Stimulated activated CD8-positive, alpha-beta memory T cell treated with anti-CD3 and anti-CD28 coated beads, Interleukin-7, amount 100 ng/mL, for 24 hours (primary cell): ENCODE measurements at regions not wholly inside any gene's neighbourhood (a gene's known extent, or its start where the extent isn't known, plus 50 kb on each side); places are given as distances from the start of the nearest gene placed in this dataset.

Experiments used
- DNase-seq: peaks from one replicate; pipeline ENCODE4 v3.0.0-alpha.2; 2020; ENCODE audit warnings: low read depth

GRCh38 chr18:24897461-24897860 is 437.0 kb downstream of the HRH4 start:
- no peak for DNase-seq

- no peak for DNase-seq
These were observed 441.7 kb downstream of the ZNF521 start for GRCh38 chr18:24910221-24910620.

GRCh38 chr18:24913507-24914170 is 438.3 kb downstream of the ZNF521 start:
- DNase-seq: no peak

GRCh38 chr18:24914171-24914525 is 437.8 kb downstream of the ZNF521 start:
- no peak for DNase-seq

- DNase-seq: no peak
These were observed 437.3 kb downstream of the ZNF521 start for GRCh38 chr18:24914685-24915084.

- DNase-seq: no peak
These were observed 436.4 kb downstream of the ZNF521 start for GRCh38 chr18:24915547-24915946.

GRCh38 chr18:24917767-24918166 is 434.2 kb downstream of the ZNF521 start:
- no peak for DNase-seq

GRCh38 chr18:24918257-24918656 is 433.7 kb downstream of the ZNF521 start:
- DNase-seq: no peak

- DNase-seq: no peak
These were observed 432.7 kb downstream of the ZNF521 start for GRCh38 chr18:24919181-24919797.

- no peak for DNase-seq
These were observed 429.5 kb downstream of the ZNF521 start for GRCh38 chr18:24922491-24922890.

- DNase-seq: no peak
These were observed 428.8 kb downstream of the ZNF521 start for GRCh38 chr18:24923138-24923537.

GRCh38 chr18:24924066-24924716 is 427.8 kb downstream of the ZNF521 start:
- no peak for DNase-seq

GRCh38 chr18:24926649-24927048 is 425.3 kb downstream of the ZNF521 start:
- DNase-seq: no peak

- no peak for DNase-seq
These were observed 423.6 kb downstream of the ZNF521 start for GRCh38 chr18:24928301-24928878.

GRCh38 chr18:24930478-24930877 is 421.5 kb downstream of the ZNF521 start:
- DNase-seq: no peak

GRCh38 chr18:24930971-24931370 is 421.0 kb downstream of the ZNF521 start:
- no peak for DNase-seq

- DNase-seq: no peak
These were observed 418.6 kb downstream of the ZNF521 start for GRCh38 chr18:24933345-24933744.

GRCh38 chr18:24934258-24934932 is 417.6 kb downstream of the ZNF521 start:
- DNase-seq: no peak

GRCh38 chr18:24935008-24935407 is 417.0 kb downstream of the ZNF521 start:
- DNase-seq: no peak

GRCh38 chr18:24935896-24936295 is 416.1 kb downstream of the ZNF521 start:
- DNase-seq: no peak

GRCh38 chr18:24936691-24937090 is 415.3 kb downstream of the ZNF521 start:
- no peak for DNase-seq

GRCh38 chr18:24937639-24938275 is 414.2 kb downstream of the ZNF521 start:
- no peak for DNase-seq
